ENCODE measurements at regions not wholly inside any gene's neighbourhood (a gene's known extent, or its start where the extent isn't known, plus 50 kb on each side); places are given as distances from the start of the nearest gene placed in this dataset.

GRCh38 chr14:106848330-106849121 lies 1322.1 kb downstream of the TMEM121 start:
- TF ChIP-seq CTCF (IDR thresholded peaks at IDR 0.05; ENCODE audit: low read depth, low read length), result no peak
- no peak overlapping the region for H3K27ac ChIP-seq
- H3K4me1 ChIP-seq (ENCODE audit: low read depth), result no peaks in the 10 kb centered on the region
- no peaks in the 10 kb centered on the region for H3K36me3 ChIP-seq
- H3K4me3 ChIP-seq, result no peak overlapping the region
- DNase-seq (ENCODE audit: low read depth in 1 of 2, low spot score in 1 of 2), result no peak
- H3K27me3 ChIP-seq, result no peaks in the 10 kb centered on the region
- H3K9me3 ChIP-seq (ENCODE audit: low read depth), result peaks cover 3% of the 10 kb centered on the region

DNA sequence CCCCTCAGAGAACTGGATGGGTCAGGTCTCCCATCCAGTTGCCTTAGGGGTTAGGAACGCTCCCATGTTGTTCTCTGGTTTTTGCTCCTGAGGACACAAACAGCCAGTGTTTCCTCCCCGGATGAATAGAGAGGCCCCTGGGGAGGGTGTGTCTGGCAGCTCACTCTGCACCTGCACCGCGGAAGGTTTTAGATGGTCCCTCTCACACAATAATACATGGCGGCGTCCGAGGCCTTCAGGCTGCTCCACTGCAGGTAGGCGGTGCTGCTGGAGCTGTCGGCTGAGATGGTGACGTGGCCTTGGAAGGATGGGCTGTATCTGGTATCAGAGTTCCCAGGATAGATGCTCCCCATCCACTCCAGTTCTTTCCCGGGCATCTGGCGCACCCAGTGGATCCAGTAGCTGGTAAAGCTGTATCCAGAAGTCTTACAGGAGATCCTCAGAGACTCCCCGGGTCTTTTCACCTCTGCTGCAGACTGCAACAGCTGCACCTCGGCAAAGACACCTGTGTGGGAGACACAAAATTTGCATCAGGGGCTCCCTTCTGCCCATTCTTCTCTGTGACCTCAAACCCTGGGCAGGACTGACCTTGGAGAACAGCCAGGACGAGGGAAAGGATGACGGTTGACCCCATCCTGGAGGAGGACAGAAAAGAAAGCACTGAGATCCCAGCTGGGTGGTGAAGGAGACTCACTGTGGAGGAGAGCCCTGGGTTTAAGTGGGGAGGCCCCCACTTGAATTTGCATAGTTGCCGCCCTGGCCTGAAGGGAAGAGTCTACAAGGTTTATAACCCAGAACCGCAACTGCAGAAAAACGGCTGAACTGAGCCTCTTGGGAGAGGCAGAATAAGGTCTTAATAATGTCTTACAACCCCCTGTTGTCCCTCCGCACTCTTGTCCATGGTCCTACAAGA lies 1324.8 kb downstream of the TMEM121 start:
- TF ChIP-seq CTCF (IDR thresholded peaks at IDR 0.05; ENCODE audit: low read depth, low read length), result no peak
- Histone ChIP-seq H3K36me3 (no peaks in the 10 kb centered on the region), H3K27me3 (no peaks in the 10 kb centered on the region), H3K4me1 (ENCODE audit: low read depth) (no peaks in the 10 kb centered on the region), H3K27ac (no peak overlapping the region), H3K4me3 (no peak overlapping the region), H3K9me3 (ENCODE audit: low read depth) (peaks cover 3% of the 10 kb centered on the region)
- DNase-seq (ENCODE audit: low read depth in 1 of 2, low spot score in 1 of 2), result no peak

DNA sequence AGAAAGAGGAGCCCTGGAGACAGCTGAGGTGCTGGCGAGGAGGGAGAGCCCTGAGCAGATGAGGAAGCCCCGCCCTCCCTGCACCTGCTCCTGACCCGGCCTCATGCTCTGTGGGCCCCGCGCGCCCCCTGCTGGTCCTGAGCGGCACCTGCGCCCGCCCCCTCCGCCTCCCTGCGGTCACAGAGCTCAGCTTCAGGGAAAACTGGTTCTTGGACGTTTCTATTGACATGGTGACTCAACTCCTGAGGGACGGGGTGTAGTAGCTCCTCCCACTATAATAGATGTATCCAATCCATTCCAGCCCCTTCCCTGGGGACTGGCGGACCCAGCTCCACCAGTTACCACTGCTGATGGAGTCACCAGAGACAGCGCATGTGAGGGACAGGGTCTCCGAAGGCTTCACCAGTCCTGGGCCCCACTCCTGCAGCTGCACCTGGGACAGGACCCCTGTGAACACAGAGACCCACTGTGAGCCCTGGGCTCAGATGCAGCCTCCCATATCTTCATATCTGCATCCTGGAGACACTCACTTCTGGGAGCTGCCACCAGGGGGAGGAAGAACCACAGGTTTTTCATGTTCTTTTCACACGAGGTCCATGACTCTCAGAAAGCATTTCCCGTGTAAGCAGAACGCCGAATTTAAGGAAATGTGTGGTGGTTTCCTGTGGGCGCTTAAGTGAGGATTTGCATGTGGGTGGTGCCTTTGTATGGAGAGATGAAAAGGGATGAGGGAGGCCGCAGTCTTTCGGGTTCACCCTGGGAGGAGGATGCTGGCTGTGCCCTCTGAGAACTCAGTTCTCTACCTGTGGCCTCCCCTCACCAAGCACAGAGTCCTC lies 1346.4 kb downstream of the TMEM121 start:
- Histone ChIP-seq H3K36me3 (no peaks in the 10 kb centered on the region), H3K9me3 (ENCODE audit: low read depth) (no peaks in the 10 kb centered on the region), H3K4me3 (no peak overlapping the region), H3K27ac (no peak overlapping the region), H3K4me1 (ENCODE audit: low read depth) (no peaks in the 10 kb centered on the region), H3K27me3 (no peaks in the 10 kb centered on the region)
- no peak for DNase-seq (ENCODE audit: low read depth in 1 of 2, low spot score in 1 of 2)
- no peak for TF ChIP-seq CTCF (IDR thresholded peaks at IDR 0.05; ENCODE audit: low read depth, low read length)

DNA sequence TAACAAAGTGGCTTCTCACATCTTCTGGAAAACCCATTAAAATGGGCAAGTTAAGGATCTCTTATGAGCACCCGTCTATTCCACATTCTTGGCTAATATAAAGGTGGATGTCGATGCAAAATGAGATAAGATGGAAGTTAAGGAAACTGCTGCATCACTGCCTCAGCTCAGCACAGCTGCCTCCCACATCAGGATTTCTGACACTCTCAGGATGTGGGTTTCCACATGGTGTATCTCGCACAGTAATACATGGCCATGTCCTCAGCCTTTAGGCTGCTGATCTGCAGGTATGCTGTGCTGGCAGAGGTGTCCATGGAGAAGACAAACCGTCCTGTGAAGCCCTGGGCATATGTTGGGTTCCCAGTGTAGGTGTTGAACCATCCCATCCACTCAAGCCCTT lies 1348.0 kb downstream of the TMEM121 start:
- no peaks in the 10 kb centered on the region for H3K4me1 ChIP-seq (ENCODE audit: low read depth)
- no peaks in the 10 kb centered on the region for H3K36me3 ChIP-seq
- no peak for TF ChIP-seq CTCF (IDR thresholded peaks at IDR 0.05; ENCODE audit: low read depth, low read length)
- H3K9me3 ChIP-seq (ENCODE audit: low read depth), result no peaks in the 10 kb centered on the region
- no peaks in the 10 kb centered on the region for H3K27me3 ChIP-seq
- no peak overlapping the region for H3K27ac ChIP-seq
- H3K4me3 ChIP-seq, result no peak overlapping the region
- no peak for DNase-seq (ENCODE audit: low read depth in 1 of 2, low spot score in 1 of 2)

GRCh38 chr14:106875503-106875902 lies 1349.1 kb downstream of the TMEM121 start:
- no peaks in the 10 kb centered on the region for H3K36me3 ChIP-seq
- H3K9me3 ChIP-seq (ENCODE audit: low read depth), result no peaks in the 10 kb centered on the region
- H3K27me3 ChIP-seq, result no peaks in the 10 kb centered on the region
- no peaks in the 10 kb centered on the region for H3K4me1 ChIP-seq (ENCODE audit: low read depth)
- H3K4me3 ChIP-seq, result no peak overlapping the region
- DNase-seq (ENCODE audit: low read depth in 1 of 2, low spot score in 1 of 2), result no peak
- TF ChIP-seq CTCF (IDR thresholded peaks at IDR 0.05; ENCODE audit: low read depth, low read length), result no peak
- no peak overlapping the region for H3K27ac ChIP-seq
